ENCODE measurements at regions not wholly inside any gene's neighbourhood (a gene's known extent, or its start where the extent isn't known, plus 50 kb on each side); places are given as distances from the start of the nearest gene placed in this dataset.

- Histone ChIP-seq H3K14ac (replicated peaks; ENCODE audit: low read depth, low read length) (no peak overlapping the region), H3K79me1 (ENCODE audit: low read depth in 1 of 2, low read length in 2 of 2) (no peaks in the 10 kb centered on the region), H4K5ac (ENCODE audit: low read depth, low read length) (no peak overlapping the region), H3K9ac (ENCODE audit: low read depth, low read length) (no peak overlapping the region), H3K27ac (ENCODE audit: insufficient read depth, low read length) (no peak overlapping the region), H3K18ac (ENCODE audit: low read depth, low read length) (no peak overlapping the region), H2BK5ac (ENCODE audit: low read depth, low read length, poor library complexity, severe bottlenecking) (no peak overlapping the region), H3K4me2 (ENCODE audit: low read depth, low read length) (no peak overlapping the region), H2BK15ac (ENCODE audit: low read depth, low read length) (no peak overlapping the region), H2BK120ac (ENCODE audit: low read depth, low read length) (no peak overlapping the region), H4K8ac (ENCODE audit: low read depth in 2 of 2, low read length in 2 of 2) (no peak overlapping the region), H3K4me3 (ENCODE audit: insufficient read depth, low read depth, low read length) (no peak overlapping the region), H3K9me1 (ENCODE audit: insufficient read depth, low read length) (no peaks in the 10 kb centered on the region), H3K4ac (ENCODE audit: low read depth, low read length) (no peak overlapping the region), H3K23ac (ENCODE audit: low read depth, low read length) (no peak overlapping the region), H3K56ac (ENCODE audit: extremely low read depth, insufficient read depth, low read length) (no peak overlapping the region), H2AK5ac (ENCODE audit: low read depth, low read length) (no peak overlapping the region), H3K9me3 (ENCODE audit: control insufficient read depth, insufficient read depth, low read length) (no peaks in the 10 kb centered on the region), H4K91ac (ENCODE audit: insufficient read depth, low read depth, low read length) (no peak overlapping the region), H3K4me1 (ENCODE audit: control insufficient read depth, insufficient read depth, low read length) (no peaks in the 10 kb centered on the region; the same call in 1 of the 2 replicates), H2AK9ac (replicated peaks; ENCODE audit: low read depth, low read length, poor library complexity) (no peak overlapping the region), H3K36me3 (ENCODE audit: control insufficient read depth, insufficient read depth, low read length) (no peaks in the 10 kb centered on the region), H2AFZ (replicated peaks; ENCODE audit: low read length, poor library complexity) (no peak overlapping the region), H3K27me3 (ENCODE audit: control insufficient read depth, insufficient read depth, low read length) (no peaks in the 10 kb centered on the region), H4K20me1 (ENCODE audit: insufficient read depth, low read length) (no peaks in the 10 kb centered on the region), H2BK20ac (ENCODE audit: low read depth, low read length) (no peak overlapping the region)
- CTCF ChIA-PET: no interaction called here
- TF ChIP-seq, protein P1, sequence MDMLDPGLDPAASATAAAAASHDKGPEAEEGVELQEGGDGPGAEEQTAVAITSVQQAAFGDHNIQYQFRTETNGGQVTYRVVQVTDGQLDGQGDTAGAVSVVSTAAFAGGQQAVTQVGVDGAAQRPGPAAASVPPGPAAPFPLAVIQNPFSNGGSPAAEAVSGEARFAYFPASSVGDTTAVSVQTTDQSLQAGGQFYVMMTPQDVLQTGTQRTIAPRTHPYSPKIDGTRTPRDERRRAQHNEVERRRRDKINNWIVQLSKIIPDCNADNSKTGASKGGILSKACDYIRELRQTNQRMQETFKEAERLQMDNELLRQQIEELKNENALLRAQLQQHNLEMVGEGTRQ (IDR thresholded peaks at IDR 0.05; ENCODE audit: low read depth, low read length): no peak
- TF ChIP-seq CHD1 (IDR thresholded peaks at IDR 0.05; ENCODE audit: low read depth, low read length): no peak
- no peak for TF ChIP-seq FOS (IDR thresholded peaks at IDR 0.05; ENCODE audit: low read depth, low read length)
- TF ChIP-seq, protein P2, sequence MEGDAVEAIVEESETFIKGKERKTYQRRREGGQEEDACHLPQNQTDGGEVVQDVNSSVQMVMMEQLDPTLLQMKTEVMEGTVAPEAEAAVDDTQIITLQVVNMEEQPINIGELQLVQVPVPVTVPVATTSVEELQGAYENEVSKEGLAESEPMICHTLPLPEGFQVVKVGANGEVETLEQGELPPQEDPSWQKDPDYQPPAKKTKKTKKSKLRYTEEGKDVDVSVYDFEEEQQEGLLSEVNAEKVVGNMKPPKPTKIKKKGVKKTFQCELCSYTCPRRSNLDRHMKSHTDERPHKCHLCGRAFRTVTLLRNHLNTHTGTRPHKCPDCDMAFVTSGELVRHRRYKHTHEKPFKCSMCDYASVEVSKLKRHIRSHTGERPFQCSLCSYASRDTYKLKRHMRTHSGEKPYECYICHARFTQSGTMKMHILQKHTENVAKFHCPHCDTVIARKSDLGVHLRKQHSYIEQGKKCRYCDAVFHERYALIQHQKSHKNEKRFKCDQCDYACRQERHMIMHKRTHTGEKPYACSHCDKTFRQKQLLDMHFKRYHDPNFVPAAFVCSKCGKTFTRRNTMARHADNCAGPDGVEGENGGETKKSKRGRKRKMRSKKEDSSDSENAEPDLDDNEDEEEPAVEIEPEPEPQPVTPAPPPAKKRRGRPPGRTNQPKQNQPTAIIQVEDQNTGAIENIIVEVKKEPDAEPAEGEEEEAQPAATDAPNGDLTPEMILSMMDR (conservative IDR thresholded peaks at IDR 0.05; ENCODE audit: low read depth, low read length): no peak
- TF ChIP-seq RAD21 (IDR thresholded peaks at IDR 0.05; ENCODE audit: low read length): no peak
- TF ChIP-seq MXI1 (IDR thresholded peaks at IDR 0.05; ENCODE audit: borderline replicate concordance, low read depth, low read length): no peak
- no peak for TF ChIP-seq RFX5 (IDR thresholded peaks at IDR 0.05; ENCODE audit: low read depth, low read length)
- TF ChIP-seq ELK1 (IDR thresholded peaks at IDR 0.05; ENCODE audit: borderline replicate concordance, low read depth, low read length): no peak
- TF ChIP-seq CEBPB (IDR thresholded peaks at IDR 0.05; ENCODE audit: low read depth, low read length): no peak
- no peak for TF ChIP-seq RCOR1 (IDR thresholded peaks at IDR 0.05; ENCODE audit: insufficient replicate concordance, low read length)
- TF ChIP-seq SMC3 (IDR thresholded peaks at IDR 0.05; ENCODE audit: low read depth, low read length): no peak
- TF ChIP-seq MAFK (IDR thresholded peaks at IDR 0.05; ENCODE audit: low read depth, low read length): no peak
- no peak for TF ChIP-seq MAZ (IDR thresholded peaks at IDR 0.05; ENCODE audit: borderline replicate concordance, low read depth, low read length)
- BruUV-seq (replicated peaks): no TSS peak
- dilution Hi-C loops (cut with HindIII; ENCODE audit: low sequenced_read_pairs, unreplicated experiment): no loop called here
- no CpG with 5 or more reads among the region's 7 CpGs for WGBS, 2 experiments (ENCODE audit: extremely low coverage in 2 of 2, insufficient read length in 1 of 2)
- no peak for ATAC-seq (ENCODE audit: low read depth)
- intact Hi-C loops (cut with micrococcal nuclease): no loop called here
- in situ Hi-C loops (cut with MboI; ENCODE audit: low sequenced_read_pairs): no loop called here
- no peak for DNase-seq
- POLR2A ChIA-PET (ENCODE audit: unreplicated experiment): interaction anchor here (0.6 kb wide), 1 partner anchor 15 kb away, joined by 3 read pairs; no protein-coding TSS in a partner anchor
Observed at GRCh38 chr19:31664096-31664495, 314.9 kb upstream of the TSHZ3 start.

All from IMR-90 (cell line).